Skeletal muscle cell (primary cell): ENCODE measurements at regions not wholly inside any gene's neighbourhood (a gene's known extent, or its start where the extent isn't known, plus 50 kb on each side); places are given as distances from the start of the nearest gene placed in this dataset.
"Not testable (repeated sequence)": the region's sequence is repeated elsewhere in the genome, so short reads cannot be mapped to it uniquely, and the experiment has no call there.

Source experiments
- DNase-seq: peaks from one replicate; pipeline ENCODE4 v3.0.0-alpha.2; 2010; ENCODE audit warnings: low read depth
- H3K4me3 ChIP-seq: 2 replicates; pipeline ENCODE4 v1.5.1; 2011; ENCODE audit warnings: low read depth, mild to moderate bottlenecking, control low read depth, low read length, moderate library complexity

DNA sequence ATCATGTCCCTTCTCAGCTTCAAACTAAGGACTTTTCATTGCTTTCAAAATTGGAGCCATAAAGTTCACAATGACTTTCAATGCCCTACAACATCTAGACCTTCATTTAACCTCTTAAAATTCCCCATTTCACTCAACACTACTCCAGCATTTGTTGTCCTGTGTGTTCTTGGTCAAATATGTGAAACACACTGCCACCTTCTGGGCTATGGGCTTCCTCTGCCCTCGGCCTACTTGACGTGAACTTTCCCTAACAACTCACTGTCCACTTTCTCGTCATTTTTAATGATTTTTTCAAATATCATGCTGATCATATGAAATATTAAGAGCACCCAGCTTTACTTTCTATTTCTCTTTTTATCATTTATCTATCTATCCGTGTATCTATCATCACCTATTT, 2018.4 kb downstream of the NCAM2 start:
- DNase-seq = no peak
- no peak overlapping the region for H3K4me3 ChIP-seq

DNA sequence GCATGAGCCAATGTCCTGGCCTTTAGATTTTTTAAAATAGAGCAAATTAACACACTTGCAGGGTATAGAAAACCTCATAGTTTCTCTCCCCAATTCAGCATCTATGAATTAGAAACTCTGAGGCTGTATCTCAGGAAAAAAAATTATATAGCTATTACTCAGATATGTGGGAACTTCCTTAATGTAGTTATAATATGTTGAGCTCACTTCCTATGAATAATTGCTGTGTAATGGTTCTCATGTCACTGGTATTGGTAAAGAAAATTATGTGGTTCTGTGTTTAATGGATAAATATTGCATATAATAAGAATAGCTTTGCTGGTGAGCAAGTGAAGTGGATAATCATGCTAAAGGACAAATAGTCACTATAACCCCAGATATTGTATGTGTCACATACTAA, 2019.8 kb downstream of the NCAM2 start:
- no peak overlapping the region for H3K4me3 ChIP-seq
- no peak for DNase-seq

DNA sequence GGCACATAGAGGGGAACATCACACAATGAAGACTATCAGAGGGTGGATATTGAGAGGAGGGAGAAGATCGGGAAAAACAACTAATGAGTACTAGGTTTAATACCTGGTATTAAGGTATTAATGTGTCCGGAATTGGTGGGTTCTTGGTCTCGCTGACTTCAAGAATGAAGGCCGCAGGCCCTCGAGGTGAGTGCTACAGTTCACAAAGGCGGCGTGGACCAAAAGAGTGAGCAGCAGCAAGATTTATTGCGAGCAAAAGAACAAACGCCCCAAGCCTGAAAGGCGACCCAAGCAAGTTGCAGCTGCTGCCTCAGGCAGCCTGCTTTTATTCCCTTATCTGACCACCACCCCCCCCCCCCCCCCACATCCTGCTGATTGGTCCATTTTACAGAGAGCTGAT, 2022.8 kb downstream of the NCAM2 start:
- H3K4me3 ChIP-seq = no peak overlapping the region
- no peak for DNase-seq

GRCh38 chr21:23021481-23021880, 2023.3 kb downstream of the NCAM2 start:
- no peak overlapping the region for H3K4me3 ChIP-seq
- no peak for DNase-seq

DNA sequence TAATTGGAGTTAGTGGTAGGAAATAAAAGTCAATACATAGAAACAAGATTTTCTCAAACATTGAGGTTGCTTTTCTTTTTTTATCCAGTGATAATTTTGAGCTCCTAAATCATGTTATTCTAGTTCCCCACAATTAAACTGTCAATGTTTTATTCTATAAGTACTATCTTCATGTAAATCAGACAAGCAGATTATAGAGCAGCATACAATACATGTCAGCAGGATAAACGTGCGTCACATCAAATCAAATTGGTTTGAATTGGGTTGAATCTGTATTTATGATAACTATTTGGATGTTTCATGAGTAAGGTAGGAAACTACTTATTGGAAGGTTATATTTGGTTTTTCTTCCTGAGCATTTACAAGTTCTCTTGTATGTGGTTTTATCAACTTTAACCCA, 2028.7 kb downstream of the NCAM2 start:
- H3K4me3 ChIP-seq = no peak overlapping the region
- DNase-seq = no peak

- H3K4me3 ChIP-seq = no peak overlapping the region
- DNase-seq = no peak
Measured at GRCh38 chr21:23039846-23040245, 2041.6 kb downstream of the NCAM2 start.

DNA sequence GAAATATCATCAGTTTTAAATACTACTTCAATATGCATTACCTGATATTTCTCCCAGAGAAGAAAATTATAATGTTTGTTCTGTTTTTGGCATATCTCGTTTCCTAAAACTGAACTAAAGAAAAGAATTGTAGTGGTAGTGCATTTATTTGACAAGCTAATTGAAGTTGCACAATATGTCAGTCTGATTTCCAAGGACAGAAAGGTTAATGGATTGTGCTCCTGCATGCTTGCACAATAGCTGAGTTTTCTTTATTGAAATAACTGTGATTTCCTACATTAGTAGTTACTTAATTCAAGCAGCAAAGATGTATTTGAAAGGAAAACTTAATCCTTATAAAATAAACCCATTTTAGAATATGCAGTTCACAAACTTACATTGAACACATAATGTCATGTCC, 2047.7 kb downstream of the NCAM2 start:
- no peak for DNase-seq
- no peak overlapping the region for H3K4me3 ChIP-seq

DNA sequence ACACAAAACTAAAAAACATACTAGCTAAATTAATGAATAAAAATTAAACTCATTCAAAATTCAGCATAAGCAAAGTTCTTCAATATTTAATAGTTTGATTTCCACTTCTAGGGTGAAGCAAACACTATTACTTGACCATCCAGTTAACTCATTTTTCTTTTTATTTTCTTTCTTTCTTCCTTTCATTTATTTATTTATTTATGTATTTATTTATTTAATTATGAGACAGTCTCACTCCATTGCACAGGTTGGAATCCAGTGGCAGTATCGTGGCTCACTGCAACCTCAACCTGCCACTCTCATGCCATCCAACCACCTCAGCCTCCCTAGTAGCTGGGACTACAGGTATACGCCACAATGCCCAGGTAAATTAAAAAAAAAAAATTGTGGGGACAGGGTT, 2069.5 kb downstream of the NCAM2 start:
- H3K4me3 ChIP-seq = no peak overlapping the region
- DNase-seq = no peak

DNA sequence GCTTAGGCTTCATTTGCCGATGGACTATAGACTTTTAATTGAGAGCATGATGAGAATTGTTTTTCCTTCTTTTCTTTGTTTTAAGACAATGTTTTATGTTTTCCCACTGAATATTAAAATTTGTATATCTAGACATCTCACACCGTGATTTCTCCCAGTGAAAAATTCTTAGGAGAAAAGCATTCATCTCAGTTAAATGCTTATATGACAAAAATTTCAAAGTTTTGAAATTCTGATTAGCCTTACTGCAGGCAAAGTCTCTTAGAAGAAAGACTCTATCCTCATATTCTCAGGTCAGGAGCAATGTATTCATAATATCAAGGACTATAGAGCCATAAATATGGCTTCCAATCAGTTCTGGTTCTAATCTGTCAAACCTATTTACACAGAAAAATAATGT, 2085.0 kb downstream of the NCAM2 start:
- H3K4me3 ChIP-seq = no peak overlapping the region

DNA sequence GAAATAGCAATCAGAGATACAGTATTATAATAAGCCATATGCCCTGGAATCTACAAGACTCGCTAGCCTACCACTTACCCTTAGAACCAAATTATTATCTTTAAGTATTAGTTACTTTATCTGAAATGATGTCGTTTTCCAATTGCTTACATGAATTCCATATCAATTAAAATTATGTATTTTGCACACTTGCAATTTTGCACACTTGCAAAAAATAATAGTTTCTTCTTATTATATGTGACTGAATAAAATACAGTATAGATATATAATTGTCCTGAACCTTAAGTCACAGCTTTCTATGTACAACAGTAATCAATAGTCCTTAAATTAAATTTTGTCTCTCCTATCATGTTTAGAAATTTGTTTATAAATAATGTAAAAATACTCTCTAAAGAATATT, 2095.1 kb downstream of the NCAM2 start:
- H3K4me3 ChIP-seq = no peak overlapping the region
- DNase-seq = no peak

More for the DNA sequence above, 2085.0 kb downstream of the NCAM2 start:
- DNase-seq = no peak

GRCh38 chr21:23099185-23099584, 2101.0 kb downstream of the NCAM2 start:
- no peak overlapping the region for H3K4me3 ChIP-seq
- DNase-seq = no peak

- DNase-seq = no peak
- no peak overlapping the region for H3K4me3 ChIP-seq
Measured at GRCh38 chr21:23101111-23101510, 2102.9 kb downstream of the NCAM2 start.

GRCh38 chr21:23108533-23108932, 2110.3 kb downstream of the NCAM2 start:
- no peak for DNase-seq
- H3K4me3 ChIP-seq = no peak overlapping the region

- DNase-seq = no peak
- H3K4me3 ChIP-seq = no peak overlapping the region
Measured at GRCh38 chr21:23111070-23111600, 2112.9 kb downstream of the NCAM2 start.

GRCh38 chr21:23119491-23119890, 2121.3 kb downstream of the NCAM2 start:
- no peak for DNase-seq
- H3K4me3 ChIP-seq = no peak overlapping the region

DNA sequence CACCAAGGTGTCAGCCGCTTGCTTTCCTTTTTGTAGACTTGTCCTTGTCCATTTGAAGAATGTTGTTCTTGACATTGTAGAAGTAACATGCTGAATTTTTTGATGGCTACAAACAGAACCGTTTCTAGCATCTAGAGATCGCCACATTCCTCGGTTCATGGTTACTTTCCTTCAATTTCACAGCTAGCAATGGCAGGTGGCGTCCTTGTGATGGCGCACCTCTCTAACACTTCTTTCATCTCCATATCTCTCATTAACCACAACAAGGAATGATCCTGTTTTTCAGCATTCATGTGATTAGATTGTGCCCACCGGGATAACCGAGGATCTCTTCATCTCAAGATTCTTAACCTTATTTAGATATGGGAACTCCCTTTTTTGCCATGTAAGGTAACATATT, 2129.8 kb downstream of the NCAM2 start:
- DNase-seq = no peak
- H3K4me3 ChIP-seq = no peak overlapping the region

DNA sequence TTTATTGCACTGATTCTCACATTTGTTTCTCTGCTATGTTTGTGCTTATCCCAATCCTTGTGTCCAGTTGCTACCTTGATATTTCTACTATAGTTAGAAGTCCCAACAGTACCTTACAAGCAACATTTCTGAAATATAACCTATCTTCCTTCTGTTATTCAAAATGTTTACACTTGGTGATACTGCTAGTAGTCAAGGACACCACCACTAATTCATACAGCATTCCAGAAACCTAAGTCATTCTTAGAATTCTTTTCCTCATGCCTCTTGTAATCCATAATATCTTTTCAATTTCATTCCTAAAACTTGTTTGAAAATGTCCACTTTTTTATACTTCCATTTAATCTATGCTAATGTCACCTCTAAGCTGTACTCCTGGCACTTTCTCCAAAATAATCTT, 2132.1 kb downstream of the NCAM2 start:
- no peak overlapping the region for H3K4me3 ChIP-seq
- DNase-seq = no peak

DNA sequence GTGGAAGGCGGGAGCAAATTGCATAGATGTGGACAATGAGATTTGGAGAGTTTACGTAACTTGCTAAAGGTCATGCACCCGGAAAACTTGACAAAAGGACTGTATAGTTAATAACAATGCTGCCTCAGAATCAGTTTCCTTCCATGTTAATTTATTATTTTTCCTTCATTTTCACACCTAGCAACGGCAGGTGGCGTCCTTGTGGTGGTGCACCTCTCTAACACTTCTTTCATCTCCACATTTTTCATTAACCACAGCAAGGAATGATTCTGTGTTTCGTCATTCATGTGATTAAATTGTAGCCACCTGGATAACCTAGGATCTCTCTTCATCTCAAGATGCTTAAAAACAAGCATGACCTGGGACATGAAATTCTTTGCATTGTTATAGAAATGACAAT, 2133.0 kb downstream of the NCAM2 start:
- no peak overlapping the region for H3K4me3 ChIP-seq
- no peak for DNase-seq

GRCh38 chr21:23138797-23139196, 2140.6 kb downstream of the NCAM2 start:
- DNase-seq = no peak
- H3K4me3 ChIP-seq = no peak overlapping the region

DNA sequence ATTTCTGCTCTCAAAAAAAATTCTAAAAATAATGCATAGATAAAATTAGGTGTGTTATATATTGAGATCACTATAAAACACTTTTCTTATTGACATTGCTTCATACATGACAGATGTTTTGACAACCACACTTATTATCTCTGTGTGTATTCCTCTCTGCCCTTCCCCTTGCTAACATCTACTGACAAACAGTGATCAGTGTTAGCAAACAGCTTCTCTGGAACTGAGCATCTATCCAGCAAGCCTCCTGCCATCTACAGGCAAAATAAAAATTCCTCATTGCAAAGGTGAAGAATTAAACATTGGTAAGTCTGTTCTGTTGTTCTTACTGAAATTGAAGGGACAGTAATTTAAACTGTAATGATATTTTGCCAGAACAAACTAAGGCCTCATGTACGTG, 2153.9 kb downstream of the NCAM2 start:
- no peak overlapping the region for H3K4me3 ChIP-seq
- no peak for DNase-seq

DNA sequence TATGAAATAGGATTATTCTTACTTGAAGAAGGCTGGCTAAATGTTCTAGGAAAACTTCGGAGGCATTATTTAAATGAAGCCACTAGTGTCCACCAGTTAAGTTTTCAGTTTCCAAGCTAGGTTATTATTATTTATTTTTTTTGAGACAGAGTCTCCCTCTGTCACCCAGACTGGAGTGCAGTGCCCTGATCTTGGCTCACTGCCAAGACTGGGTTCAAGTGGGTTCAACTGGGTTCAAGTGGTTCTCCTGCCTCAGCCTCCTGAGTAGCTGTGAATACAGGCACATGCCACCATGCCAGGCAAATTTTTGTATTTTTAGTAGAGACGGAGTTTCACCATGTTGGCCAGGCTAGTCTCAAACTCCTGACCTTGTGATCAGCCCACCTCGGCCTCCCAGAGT, 2155.6 kb downstream of the NCAM2 start:
- not testable (repeated sequence) for H3K4me3 ChIP-seq, DNase-seq

DNA sequence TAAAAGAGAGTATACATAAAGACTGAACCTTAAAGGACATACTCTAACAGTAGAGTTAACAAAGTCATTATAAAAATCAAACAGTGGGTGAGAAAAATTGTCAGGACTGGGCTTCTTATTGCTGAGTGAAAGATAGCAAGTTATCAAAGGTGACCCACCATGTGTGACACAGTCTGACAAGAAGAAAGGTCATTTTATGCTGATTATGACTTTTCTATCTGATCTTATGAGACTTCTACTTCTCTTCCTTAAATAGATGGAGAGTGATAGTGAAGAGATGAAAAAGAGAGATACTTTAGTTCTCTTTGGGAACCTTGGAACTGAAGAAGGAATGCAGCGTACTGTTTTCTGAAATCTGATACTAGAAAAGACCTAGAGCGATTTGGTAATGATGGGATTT, 2157.1 kb downstream of the NCAM2 start:
- no peak overlapping the region for H3K4me3 ChIP-seq
- DNase-seq = no peak
